OCI-LY1 (cell line): ENCODE measurements at regions not wholly inside any gene's neighbourhood (a gene's known extent, or its start where the extent isn't known, plus 50 kb on each side); places are given as distances from the start of the nearest gene placed in this dataset.

Source experiments
- EZH2 ChIP-seq: fragments of 200-600 bp; sonication (generic), shearing (Covaris generic); IDR thresholded peaks from 2 replicates; pipeline ENCODE4 v1.8.0; 2017; ENCODE audit warnings: borderline replicate concordance, mixed run types, mild to moderate bottlenecking, antibody characterized with exemption, low read length, moderate library complexity, mixed read lengths
- TF ChIP-seq, protein P1 (sequence below): fragments of 200-600 bp; sonication (generic), shearing (Covaris generic); IDR thresholded peaks from 2 replicates; pipeline ENCODE4 v1.5.1; 2017; ENCODE audit warnings: mild to moderate bottlenecking, antibody characterized with exemption, low read length, moderate library complexity, mixed read lengths

DNA sequence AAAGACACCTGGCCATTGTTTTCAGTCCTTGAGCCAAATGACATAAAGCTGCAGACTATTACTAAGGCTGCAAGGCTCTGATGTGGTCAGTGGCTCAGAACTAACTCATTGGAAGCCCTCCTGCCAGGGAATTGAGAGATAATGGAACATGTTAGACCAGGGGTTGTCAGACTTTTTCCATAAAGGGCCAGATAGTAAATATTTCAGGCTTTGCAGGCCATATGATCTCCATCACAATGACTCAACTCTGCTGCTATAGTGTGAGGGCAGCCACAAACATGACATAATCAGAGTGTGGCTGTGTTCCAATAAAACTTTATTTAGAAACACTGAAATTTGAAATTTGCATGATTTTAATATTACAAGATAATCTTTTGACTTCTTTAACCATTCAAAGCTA is 140.3 kb downstream of the TMEM30B start:
- TF ChIP-seq, protein P1, sequence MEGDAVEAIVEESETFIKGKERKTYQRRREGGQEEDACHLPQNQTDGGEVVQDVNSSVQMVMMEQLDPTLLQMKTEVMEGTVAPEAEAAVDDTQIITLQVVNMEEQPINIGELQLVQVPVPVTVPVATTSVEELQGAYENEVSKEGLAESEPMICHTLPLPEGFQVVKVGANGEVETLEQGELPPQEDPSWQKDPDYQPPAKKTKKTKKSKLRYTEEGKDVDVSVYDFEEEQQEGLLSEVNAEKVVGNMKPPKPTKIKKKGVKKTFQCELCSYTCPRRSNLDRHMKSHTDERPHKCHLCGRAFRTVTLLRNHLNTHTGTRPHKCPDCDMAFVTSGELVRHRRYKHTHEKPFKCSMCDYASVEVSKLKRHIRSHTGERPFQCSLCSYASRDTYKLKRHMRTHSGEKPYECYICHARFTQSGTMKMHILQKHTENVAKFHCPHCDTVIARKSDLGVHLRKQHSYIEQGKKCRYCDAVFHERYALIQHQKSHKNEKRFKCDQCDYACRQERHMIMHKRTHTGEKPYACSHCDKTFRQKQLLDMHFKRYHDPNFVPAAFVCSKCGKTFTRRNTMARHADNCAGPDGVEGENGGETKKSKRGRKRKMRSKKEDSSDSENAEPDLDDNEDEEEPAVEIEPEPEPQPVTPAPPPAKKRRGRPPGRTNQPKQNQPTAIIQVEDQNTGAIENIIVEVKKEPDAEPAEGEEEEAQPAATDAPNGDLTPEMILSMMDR: no peak
- no peak for TF ChIP-seq EZH2
